ENCODE measurements at regions not wholly inside any gene's neighbourhood (a gene's known extent, or its start where the extent isn't known, plus 50 kb on each side); places are given as distances from the start of the nearest gene placed in this dataset.

GRCh38 chr9:95381221-95381620 is 63.7 kb upstream of the FANCC start:
- POLR2A ChIA-PET = interaction anchor here (0.8 kb wide), 1 partner anchor 47 kb away, joined by 3 read pairs; no protein-coding TSS in a partner anchor
- CTCF ChIA-PET = interaction anchor here (1.3 kb wide), 1 partner anchor 20 kb away, joined by 4 read pairs; no protein-coding TSS in a partner anchor
- no peak for DNase-seq (ENCODE audit: low read depth, low spot score)
- no peak overlapping the region for H3K4me3 ChIP-seq (ENCODE audit: low read depth, low read length)
- no peak for TF ChIP-seq CTCF (IDR thresholded peaks at IDR 0.05; ENCODE audit: insufficient read depth, low read length, missing control alignments)

GRCh38 chr9:95379630-95380029 is 62.1 kb upstream of the FANCC start:
- no peak overlapping the region for H3K4me3 ChIP-seq (ENCODE audit: low read depth, low read length)
- POLR2A ChIA-PET = no interaction called here
- CTCF ChIA-PET = no interaction called here
- no peak for TF ChIP-seq CTCF (IDR thresholded peaks at IDR 0.05; ENCODE audit: insufficient read depth, low read length, missing control alignments)
- no peak for DNase-seq (ENCODE audit: low read depth, low spot score)

DNA sequence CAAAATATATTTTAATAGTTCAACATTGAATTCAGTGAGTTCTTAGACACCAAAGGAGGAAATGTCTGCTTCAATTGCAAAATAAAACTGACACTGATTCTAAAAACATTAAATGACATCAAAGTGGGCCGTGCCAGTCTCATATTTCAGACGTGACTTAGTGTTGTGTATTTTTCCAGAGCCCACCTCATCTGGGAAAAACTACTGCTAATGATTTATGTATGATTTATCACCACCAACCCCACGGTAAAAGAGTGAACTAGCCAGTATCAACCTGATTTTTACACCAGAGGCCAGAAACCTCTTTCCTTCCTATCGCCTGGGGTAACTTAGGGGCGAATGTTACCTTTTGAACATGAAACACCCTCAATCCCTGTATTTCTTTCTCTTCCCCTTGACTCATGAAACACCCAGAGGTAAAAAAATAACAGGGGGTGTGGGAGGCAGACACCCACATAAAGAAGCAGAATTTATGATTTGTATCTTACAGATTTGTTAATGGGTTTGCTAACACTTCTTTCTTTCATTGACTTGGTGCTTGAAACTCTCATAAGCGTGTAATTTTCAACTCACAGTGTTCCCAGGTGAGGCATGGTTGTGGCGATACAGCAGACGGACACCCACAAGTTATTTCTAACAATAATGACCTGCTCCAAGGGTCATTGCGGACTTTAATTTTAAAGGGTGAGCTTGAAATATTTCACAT is 56.4 kb upstream of the FANCC start:
- CTCF ChIA-PET = interaction anchor here (1.0 kb wide), 1 partner anchor 29 kb away, joined by 3 read pairs; no protein-coding TSS in a partner anchor
- DNase-seq (ENCODE audit: low read depth, low spot score) = no peak

DNA sequence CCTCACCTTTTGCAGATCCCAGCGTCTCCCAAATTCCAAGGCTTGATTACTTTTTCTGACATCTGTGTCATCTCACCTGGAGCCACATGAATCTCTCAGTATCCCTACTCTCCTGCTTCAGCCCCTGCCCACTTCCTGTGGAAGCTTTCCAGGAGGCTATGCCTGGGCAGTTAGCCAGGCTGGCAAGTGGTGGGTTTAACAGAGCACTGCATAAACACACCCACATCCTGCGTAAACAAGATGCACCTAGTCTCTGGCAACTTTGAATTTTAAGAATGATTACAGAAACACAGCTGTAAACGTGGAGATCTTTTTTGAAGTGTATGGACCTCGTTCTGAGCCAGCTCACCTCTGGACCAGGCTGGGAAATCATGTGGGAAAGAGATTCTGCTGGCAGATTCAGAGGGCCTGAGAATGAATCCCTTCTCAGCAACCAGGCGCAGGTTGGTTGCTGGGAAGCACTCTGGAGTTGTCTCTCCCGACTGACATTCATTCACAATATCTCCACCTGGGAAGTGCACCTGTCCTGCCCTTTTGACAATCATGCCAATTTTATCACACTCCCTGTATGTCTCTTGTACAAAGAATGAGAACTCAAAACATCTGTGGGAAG is 55.7 kb upstream of the FANCC start:
- CTCF ChIA-PET = no interaction called here
- DNase-seq (ENCODE audit: low read depth, low spot score) = no peak
- no peak for TF ChIP-seq CTCF (IDR thresholded peaks at IDR 0.05; ENCODE audit: insufficient read depth, low read length, missing control alignments)
- POLR2A ChIA-PET = no interaction called here
- H3K4me3 ChIP-seq (ENCODE audit: low read depth, low read length) = no peak overlapping the region

More for the DNA sequence above, 56.4 kb upstream of the FANCC start:
- no peak for TF ChIP-seq CTCF (IDR thresholded peaks at IDR 0.05; ENCODE audit: insufficient read depth, low read length, missing control alignments)
- H3K4me3 ChIP-seq (ENCODE audit: low read depth, low read length) = no peak overlapping the region
- POLR2A ChIA-PET = no interaction called here

DNA sequence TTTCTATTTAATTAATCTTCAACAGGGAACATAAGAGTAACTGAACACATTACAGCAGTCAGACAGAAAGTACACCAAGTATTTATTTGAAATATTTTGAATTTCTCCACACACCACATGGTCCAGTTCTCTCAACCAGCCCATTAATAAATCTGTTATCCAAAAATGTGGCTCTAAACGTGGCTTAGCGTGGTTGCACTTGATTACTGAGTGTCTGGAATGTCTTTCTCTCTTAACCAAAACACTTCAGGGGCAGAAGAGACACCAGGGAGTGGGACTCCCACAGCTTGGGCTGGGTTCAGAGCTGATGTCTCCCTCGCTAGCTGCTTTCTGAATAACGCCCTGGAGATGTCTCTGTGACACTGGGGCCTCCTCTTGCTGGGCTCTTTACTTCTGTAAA is 52.6 kb upstream of the FANCC start:
- H3K4me3 ChIP-seq (ENCODE audit: low read depth, low read length) = no peak overlapping the region
- peak; percentile 44 for DNase-seq (ENCODE audit: low read depth, low spot score)
- ChIA-PET CTCF (no interaction called here), POLR2A (no interaction called here)
- no peak for TF ChIP-seq CTCF (IDR thresholded peaks at IDR 0.05; ENCODE audit: insufficient read depth, low read length, missing control alignments)

GRCh38 chr9:95368377-95369160 is 51.1 kb upstream of the FANCC start:
- CTCF ChIA-PET = no interaction called here
- no peak for TF ChIP-seq CTCF (IDR thresholded peaks at IDR 0.05; ENCODE audit: insufficient read depth, low read length, missing control alignments)

More at GRCh38 chr9:95368377-95369160, 51.1 kb upstream of the FANCC start:
- H3K4me3 ChIP-seq (ENCODE audit: low read depth, low read length) = no peak overlapping the region
- POLR2A ChIA-PET = no interaction called here
- no peak for DNase-seq (ENCODE audit: low read depth, low spot score)
